HK-2 (cell line): ENCODE measurements at regions not wholly inside any gene's neighbourhood (a gene's known extent, or its start where the extent isn't known, plus 50 kb on each side); places are given as distances from the start of the nearest gene placed in this dataset.

Source experiments
- DNase-seq: peaks from one replicate; pipeline ENCODE4 v3.0.0-alpha.2; 2018; ENCODE audit not compliant: unreplicated experiment

GRCh38 chr17:17417718-17418181 lies 59.0 kb upstream of the MED9 start:
- DNase-seq = no peak

DNA sequence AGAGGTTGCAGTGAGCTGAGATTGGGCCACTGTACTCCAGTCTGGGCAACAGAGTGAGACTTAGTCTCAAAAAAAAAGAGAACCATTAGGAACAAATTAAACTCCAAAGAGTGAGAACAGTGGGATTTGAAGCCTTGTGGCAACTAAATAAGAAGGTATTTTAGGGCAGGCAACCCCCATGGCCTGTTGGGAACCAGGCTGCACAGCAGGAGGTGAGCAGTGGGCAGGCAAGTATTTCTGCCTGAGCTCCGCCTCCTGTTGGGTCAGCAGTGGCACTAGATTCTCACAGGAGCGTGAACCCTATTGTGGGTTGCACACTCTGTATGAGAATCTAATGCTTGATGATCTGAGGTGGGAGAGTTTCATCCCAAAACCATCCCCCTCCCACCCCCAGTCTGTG lies 57.6 kb upstream of the MED9 start:
- no peak for DNase-seq

GRCh38 chr17:17419631-17420030 lies 57.2 kb upstream of the MED9 start:
- DNase-seq = no peak

DNA sequence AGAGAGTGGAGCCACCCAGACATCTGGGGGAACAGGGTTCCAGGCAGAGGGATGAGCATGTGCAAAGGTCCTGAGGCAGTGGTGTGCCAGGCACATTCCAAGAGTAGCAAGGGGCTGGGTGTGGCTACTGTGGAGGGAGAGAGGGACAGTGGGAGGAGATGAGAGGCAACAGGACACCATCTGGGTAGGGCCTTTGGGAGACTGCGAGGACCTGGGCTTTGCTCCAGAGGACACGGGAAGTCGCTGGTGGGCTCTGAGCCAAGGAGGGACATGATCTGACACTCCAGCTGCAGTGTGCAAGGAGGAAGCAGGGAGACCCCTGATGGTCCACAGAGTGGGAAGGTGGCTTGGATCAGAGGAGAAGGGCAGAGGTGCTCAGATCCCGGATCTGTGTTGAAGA lies 56.7 kb upstream of the MED9 start:
- DNase-seq = no peak

DNA sequence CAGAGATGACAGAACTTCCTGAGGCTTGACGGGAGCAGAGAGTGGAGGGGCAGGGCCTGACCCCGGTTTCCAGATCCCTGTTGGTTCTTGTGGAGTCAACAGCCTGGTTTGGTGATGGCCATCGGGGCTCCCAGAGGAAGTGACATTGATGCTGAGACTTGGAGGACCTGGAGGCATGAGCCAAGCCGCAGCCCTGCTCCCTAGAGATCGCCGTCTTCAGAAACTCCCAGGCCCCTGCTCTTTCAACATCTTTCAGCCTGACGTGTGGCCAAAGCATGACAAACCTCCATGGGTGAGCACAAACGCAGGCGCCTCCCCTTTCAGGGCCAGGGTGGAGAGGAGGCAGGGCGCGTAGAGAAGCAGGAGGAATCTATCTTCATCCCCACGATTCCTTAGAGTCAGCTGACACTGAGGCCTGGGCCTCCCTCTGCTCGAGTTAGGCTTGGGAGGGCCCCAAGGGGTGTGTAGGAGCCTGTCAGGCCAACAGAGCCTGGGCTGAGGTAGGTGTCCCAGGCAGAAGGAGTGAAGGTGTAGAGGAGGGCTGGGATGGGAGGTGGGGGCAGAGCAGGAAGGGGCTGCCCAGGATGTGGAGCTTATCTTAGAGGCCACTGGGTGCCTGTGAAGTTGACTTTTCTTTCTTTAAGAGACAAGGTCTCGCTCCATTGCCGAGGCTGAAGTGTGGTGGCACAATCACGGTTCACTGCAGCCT lies 56.1 kb upstream of the MED9 start:
- DNase-seq = no peak

DNA sequence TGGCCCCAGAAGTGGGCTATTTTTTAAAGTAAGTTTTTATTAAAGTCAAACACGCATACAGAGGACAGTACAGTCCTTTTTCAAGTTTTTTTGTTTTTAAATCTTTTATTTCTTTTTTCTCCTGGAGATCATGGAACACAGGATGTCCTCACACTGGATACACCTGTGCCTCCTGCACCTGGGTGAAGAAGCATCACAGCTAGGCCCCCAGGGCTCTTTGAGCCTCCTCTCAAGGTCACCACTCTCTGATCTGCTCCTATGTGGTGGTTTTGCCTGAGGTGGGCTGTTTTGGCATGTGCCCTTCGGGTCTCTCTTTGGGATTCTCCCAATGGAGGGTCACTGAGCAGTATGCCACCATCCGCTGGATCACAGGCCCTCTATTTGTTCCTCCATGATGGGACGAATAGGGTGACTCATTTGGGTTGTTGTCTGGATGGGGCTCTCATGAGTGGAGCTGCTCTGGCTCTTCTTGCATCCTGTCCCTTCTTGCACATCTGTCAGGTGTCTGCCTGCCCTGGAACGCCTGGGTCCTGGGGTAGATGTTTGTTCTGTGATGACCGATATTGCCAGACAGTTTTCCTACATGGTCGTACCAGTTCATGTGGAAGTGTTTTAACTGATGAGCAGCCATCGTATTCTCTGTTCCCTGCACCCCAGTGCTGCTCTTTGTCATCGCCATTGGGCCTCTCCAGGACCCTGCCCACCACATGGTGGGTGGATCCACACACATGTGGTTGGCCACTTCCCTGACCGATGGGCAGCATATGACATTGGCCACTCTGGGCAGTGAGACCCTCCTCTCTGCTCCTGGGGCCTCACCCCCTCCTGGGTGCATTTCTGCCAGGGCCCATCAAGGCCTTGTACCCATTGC lies 55.2 kb upstream of the MED9 start:
- no peak for DNase-seq

GRCh38 chr17:17422217-17422610 lies 54.6 kb upstream of the MED9 start:
- DNase-seq = no peak

GRCh38 chr17:17422641-17423040 lies 54.2 kb upstream of the MED9 start:
- no peak for DNase-seq

GRCh38 chr17:17423656-17424055 lies 53.1 kb upstream of the MED9 start:
- DNase-seq = no peak

DNA sequence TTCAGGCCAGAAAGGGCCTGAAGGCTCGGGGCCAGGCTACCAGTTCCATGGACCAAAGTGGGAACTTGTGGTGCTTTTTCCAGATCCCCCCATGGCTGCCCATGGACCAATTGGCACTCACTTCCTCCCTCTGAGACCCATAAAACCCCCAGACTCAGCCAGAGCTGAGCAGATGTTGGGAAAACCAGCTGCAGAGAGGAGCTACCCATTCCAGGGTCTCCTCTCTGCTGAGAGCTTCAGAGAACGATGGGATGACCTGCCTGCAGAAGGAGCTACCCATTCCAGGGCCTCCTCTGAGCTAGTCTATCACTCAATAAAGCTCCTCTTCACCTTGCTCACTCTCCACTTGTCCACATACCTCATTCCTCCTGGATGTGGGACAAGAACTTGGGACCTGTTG lies 52.2 kb upstream of the MED9 start:
- DNase-seq = no peak

GRCh38 chr17:17425005-17425404 lies 51.8 kb upstream of the MED9 start:
- no peak for DNase-seq

GRCh38 chr17:17425591-17425990 lies 51.2 kb upstream of the MED9 start:
- DNase-seq = no peak

DNA sequence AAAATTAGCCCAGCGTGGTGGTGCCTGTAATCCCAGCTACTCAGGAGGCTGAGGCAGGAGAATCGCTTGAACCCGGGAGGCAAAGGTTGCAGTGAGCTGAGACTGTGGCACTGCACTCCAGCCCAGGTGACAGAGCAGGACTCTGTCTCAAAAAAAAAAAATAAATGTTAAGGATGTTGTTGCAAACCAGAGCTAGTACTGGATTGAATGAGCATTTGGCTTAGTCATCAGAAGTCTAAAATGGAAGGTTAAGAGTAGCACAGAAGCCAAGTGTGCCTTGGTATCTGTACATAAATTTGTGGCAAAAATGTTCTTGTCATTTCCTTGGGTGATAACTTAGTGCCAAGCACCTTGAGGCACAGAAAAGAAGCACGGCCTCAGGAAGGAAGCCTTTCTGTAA lies 50.6 kb upstream of the MED9 start:
- no peak for DNase-seq
